Left lung (tissue), 4 donors: ENCODE measurements at regions not wholly inside any gene's neighbourhood (a gene's known extent, or its start where the extent isn't known, plus 50 kb on each side); places are given as distances from the start of the nearest gene placed in this dataset.

Experiments used
- ATAC-seq: fragments of 200-7000 bp; cut with Tn5 transposase; one replicate; pipeline ENCODE4 v1.9.1; 2020; ENCODE audit warnings: moderate library complexity
- DNase-seq, 4 donors: peaks; one replicate each; pipeline ENCODE4 v3.0.0-alpha.2; 2013 to 2020
- H3K27ac ChIP-seq, 2 donors: fragments of 200-600 bp; sonication (generic) in 1 of 2; one replicate each; pipeline versions ENCODE4 v1.5.0 to v1.8.0; 2020 to 2021
- H3K27me3 ChIP-seq, 2 donors: fragments of 200-600 bp; sonication (generic) in 1 of 2; one replicate each; pipeline versions ENCODE4 v1.5.0 to v1.8.0; 2020 to 2021
- H3K36me3 ChIP-seq, 2 donors: fragments of 200-600 bp; sonication (generic) in 1 of 2; one replicate each; pipeline versions ENCODE4 v1.5.0 to v1.8.0; 2020 to 2021
- H3K4me1 ChIP-seq, 2 donors: fragments of 200-600 bp; one replicate each; pipeline ENCODE4 v1.8.0; 2021
- H3K4me3 ChIP-seq, 2 donors: fragments of 200-600 bp; sonication (generic) in 1 of 2; one replicate each; pipeline versions ENCODE4 v1.5.0 to v1.8.0; 2020 to 2021; ENCODE audit warnings: mild to moderate bottlenecking in 1 of 2
- H3K9me3 ChIP-seq, 2 donors: fragments of 200-600 bp; sonication (generic) in 1 of 2; one replicate each; pipeline versions ENCODE4 v1.5.0 to v1.8.0; 2020 to 2021
- CTCF ChIP-seq, 2 donors: fragments of 200-600 bp; sonication (generic) in 1 of 2; IDR thresholded peaks; one replicate each; pipeline versions ENCODE4 v1.5.0 to v1.8.0; 2021; ENCODE audit warnings: antibody characterized with exemption in 2 of 2
- intact Hi-C, 2 donors: fragments of 100-400 bp; cut with DNase I; formaldehyde crosslinking; loops; one replicate each; pipeline versions ENCODE4 v1.11.2 to v1.14.2; 2022
- donor health status: DM: no; HTN: yes; CAD: no.
- donor health status: DM: no; HTN: no; CAD: no.

- DNase-seq (no peak), ATAC-seq (no peak)
- Histone ChIP-seq H3K27me3 (no peaks in the 10 kb centered on the region), H3K4me1 (no peaks in the 10 kb centered on the region), H3K36me3 (no peaks in the 10 kb centered on the region), H3K27ac (no peak overlapping the region), H3K4me3 (no peak overlapping the region), H3K9me3 (no peaks in the 10 kb centered on the region)
- no peak for TF ChIP-seq CTCF (IDR thresholded peaks at IDR 0.05)
- intact Hi-C loops = loop anchor here in 1 of 2 donors (10.0 kb wide), 3 partner anchors 118 to 688 kb away; partner anchors contain the start of gene RASGRP1
Measured at GRCh38 chr15:38682861-38683260, 118.2 kb upstream of the RASGRP1 start.

GRCh38 chr15:38683382-38684242 is 119.0 kb upstream of the RASGRP1 start:
- no peaks in the 10 kb centered on the region for H3K4me1 ChIP-seq
- H3K27ac ChIP-seq = no peak overlapping the region
- DNase-seq = peak in 2 of 4 donors; percentile 24 to 57
- intact Hi-C loops = loop anchor here in 1 of 2 donors (10.0 kb wide), 3 partner anchors 119 to 689 kb away; partner anchors contain the start of gene RASGRP1
- no peak overlapping the region for H3K4me3 ChIP-seq
- peak; percentile 65 to 73 for TF ChIP-seq CTCF (IDR thresholded peaks at IDR 0.05)
- H3K36me3 ChIP-seq = no peaks in the 10 kb centered on the region
- no peaks in the 10 kb centered on the region for H3K27me3 ChIP-seq
- ATAC-seq = peak; percentile 98
- no peaks in the 10 kb centered on the region for H3K9me3 ChIP-seq

GRCh38 chr15:38684440-38685010 is 119.9 kb upstream of the RASGRP1 start:
- Histone ChIP-seq H3K27ac (no peak overlapping the region), H3K36me3 (no peaks in the 10 kb centered on the region), H3K27me3 (no peaks in the 10 kb centered on the region), H3K9me3 (no peaks in the 10 kb centered on the region), H3K4me3 (no peak overlapping the region), H3K4me1 (no peaks in the 10 kb centered on the region)
- TF ChIP-seq CTCF (IDR thresholded peaks at IDR 0.05) = no peak
- DNase-seq (no peak), ATAC-seq (no peak)
- intact Hi-C loops = loop anchor here in 1 of 2 donors (10.0 kb wide), 3 partner anchors 120 to 690 kb away; partner anchors contain the start of gene RASGRP1

GRCh38 chr15:38685686-38686339 is 121.2 kb upstream of the RASGRP1 start:
- no peak for TF ChIP-seq CTCF (IDR thresholded peaks at IDR 0.05)
- Histone ChIP-seq H3K27me3 (no peaks in the 10 kb centered on the region), H3K36me3 (no peaks in the 10 kb centered on the region), H3K4me3 (no peak overlapping the region), H3K9me3 (no peaks in the 10 kb centered on the region), H3K4me1 (no peaks in the 10 kb centered on the region), H3K27ac (no peak overlapping the region)
- DNase-seq (no peak), ATAC-seq (no peak)
- intact Hi-C loops = loop anchor here in 1 of 2 donors (10.0 kb wide), 3 partner anchors 121 to 691 kb away; partner anchors contain the start of gene RASGRP1
